ENCODE measurements at regions not wholly inside any gene's neighbourhood (a gene's known extent, or its start where the extent isn't known, plus 50 kb on each side); places are given as distances from the start of the nearest gene placed in this dataset.
"Not testable (repeated sequence)": the region's sequence is repeated elsewhere in the genome, so short reads cannot be mapped to it uniquely, and the experiment has no call there.

DNA sequence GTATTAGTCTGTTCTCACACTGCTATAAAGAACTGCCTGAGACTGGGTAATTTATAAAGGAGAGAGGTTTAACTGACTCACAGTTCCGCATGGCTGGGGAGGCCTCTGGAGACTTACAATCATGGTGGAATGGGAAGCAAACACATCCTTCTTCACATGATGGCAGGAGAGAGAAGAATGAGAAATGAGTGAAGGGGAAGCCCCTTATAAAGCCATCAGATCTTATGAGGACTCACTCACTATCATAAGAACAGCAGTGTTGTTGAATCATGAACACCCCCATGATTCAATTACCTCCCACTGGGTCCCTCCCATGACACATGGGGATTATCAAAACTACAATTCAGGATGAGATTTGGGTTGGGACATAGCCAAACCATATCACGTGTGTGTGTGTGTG lies 1764.4 kb upstream of the SEL1L start:
- H3K27ac ChIP-seq (ENCODE audit: insufficient read depth, low read depth, low read length); DNase-seq (ENCODE audit: low read depth, low spot score); BruUV-seq (replicated peaks); H3K4me1 ChIP-seq (ENCODE audit: control insufficient read depth, extremely low read depth, insufficient read depth, low read length); dilution Hi-C loops (cut with MboI; ENCODE audit: extremely low pct_ligation_motif_present, low sequenced_read_pairs); H3K27me3 ChIP-seq (ENCODE audit: control insufficient read depth in 2 of 2, insufficient read depth in 2 of 2, low read length in 2 of 2); intact Hi-C loops (cut with micrococcal nuclease); H4K20me1 ChIP-seq (replicated peaks; ENCODE audit: control insufficient read depth, extremely low read depth, insufficient read depth, low read length); H3K4me2 ChIP-seq (ENCODE audit: insufficient read depth, low read length); H3K79me2 ChIP-seq (ENCODE audit: control insufficient read depth, insufficient read depth, low read length); H3K4me3 ChIP-seq (replicated peaks in 1 of 3; ENCODE audit: insufficient read depth in 1 of 3, low read depth in 1 of 3, low read length in 3 of 3); POLR2A ChIA-PET; H2AFZ ChIP-seq (ENCODE audit: low read depth, low read length); H3K36me3 ChIP-seq (ENCODE audit: control insufficient read depth in 2 of 2, extremely low read depth in 1 of 2, insufficient read depth in 2 of 2, low read length in 2 of 2); FAIRE-seq; H3K9me3 ChIP-seq (replicated peaks; ENCODE audit: control insufficient read depth, insufficient read depth, low read length); CTCF ChIA-PET; H3K9me1 ChIP-seq (replicated peaks; ENCODE audit: control insufficient read depth, extremely low read depth, insufficient read depth, low read length); H3K9ac ChIP-seq (replicated peaks; ENCODE audit: extremely low read depth, insufficient read depth, low read length): not testable (repeated sequence)

DNA sequence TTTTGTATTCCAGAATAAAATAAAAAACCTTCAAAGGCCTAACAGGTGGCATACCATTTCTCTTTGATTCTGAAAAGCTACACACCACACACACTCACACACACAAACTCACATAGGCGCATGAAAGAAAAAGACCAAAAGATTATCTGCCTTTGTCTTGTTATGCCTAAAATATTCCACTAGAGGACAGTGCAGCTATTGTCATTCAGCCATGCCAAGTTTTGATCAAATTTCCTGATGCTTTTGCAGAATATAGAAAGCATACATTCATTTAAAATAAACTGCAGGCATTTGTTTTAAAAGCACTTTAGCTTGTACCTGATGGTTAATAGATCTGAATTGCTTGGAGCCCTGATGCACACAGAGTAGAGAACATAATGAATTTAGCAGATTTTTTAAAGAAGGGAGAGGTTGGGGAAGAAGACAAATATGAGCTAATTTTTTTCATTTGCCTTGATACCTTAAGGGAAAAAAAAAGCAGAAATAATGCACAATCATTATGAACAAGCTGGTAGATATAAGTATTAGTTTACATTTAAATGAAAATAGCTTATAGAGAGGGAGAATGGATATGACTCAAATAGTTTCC lies 1766.9 kb upstream of the SEL1L start:
- Histone ChIP-seq H3K27me3 (ENCODE audit: control insufficient read depth in 2 of 2, insufficient read depth in 2 of 2, low read length in 2 of 2) (no peaks in the 10 kb centered on the region), H3K9me1 (replicated peaks; ENCODE audit: control insufficient read depth, extremely low read depth, insufficient read depth, low read length) (no peaks in the 10 kb centered on the region), H3K9me3 (replicated peaks; ENCODE audit: control insufficient read depth, insufficient read depth, low read length) (no peaks in the 10 kb centered on the region), H3K79me2 (ENCODE audit: control insufficient read depth, insufficient read depth, low read length) (no peaks in the 10 kb centered on the region), H3K4me1 (ENCODE audit: control insufficient read depth, extremely low read depth, insufficient read depth, low read length) (no peaks in the 10 kb centered on the region), H3K4me3 (replicated peaks in 1 of 3; ENCODE audit: insufficient read depth in 1 of 3, low read depth in 1 of 3, low read length in 3 of 3) (no peak overlapping the region), H3K36me3 (ENCODE audit: control insufficient read depth in 2 of 2, extremely low read depth in 1 of 2, insufficient read depth in 2 of 2, low read length in 2 of 2) (no peaks in the 10 kb centered on the region), H2AFZ (ENCODE audit: low read depth, low read length) (no peak overlapping the region), H3K27ac (ENCODE audit: insufficient read depth, low read depth, low read length) (no peak overlapping the region), H4K20me1 (replicated peaks; ENCODE audit: control insufficient read depth, extremely low read depth, insufficient read depth, low read length) (no peaks in the 10 kb centered on the region), H3K4me2 (ENCODE audit: insufficient read depth, low read length) (no peak overlapping the region), H3K9ac (replicated peaks; ENCODE audit: extremely low read depth, insufficient read depth, low read length) (no peak overlapping the region)
- POLR2A ChIA-PET = no interaction called here
- FAIRE-seq = peak; percentile 94
- intact Hi-C loops (cut with micrococcal nuclease) = loop anchor here (10.0 kb wide), 1 partner anchor 1306 kb away; no protein-coding TSS in a partner anchor
- TF ChIP-seq GATA2 (IDR thresholded peaks at IDR 0.05; ENCODE audit: insufficient read depth, insufficient read length, low read depth, low read length) = no peak
- TF ChIP-seq POLR2A (IDR thresholded peaks at IDR 0.05; ENCODE audit: low read depth, low read length) = no peak
- no peak for TF ChIP-seq JUN (IDR thresholded peaks at IDR 0.05; ENCODE audit: borderline replicate concordance, insufficient read depth, insufficient read length, low read depth)
- TF ChIP-seq, protein P1, sequence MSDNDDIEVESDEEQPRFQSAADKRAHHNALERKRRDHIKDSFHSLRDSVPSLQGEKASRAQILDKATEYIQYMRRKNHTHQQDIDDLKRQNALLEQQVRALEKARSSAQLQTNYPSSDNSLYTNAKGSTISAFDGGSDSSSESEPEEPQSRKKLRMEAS (IDR thresholded peaks at IDR 0.05; ENCODE audit: insufficient read depth, insufficient read length) = no peak
- TF ChIP-seq EZH2 (IDR thresholded peaks at IDR 0.05; ENCODE audit: borderline replicate concordance, low read depth, low read length, severe bottlenecking) = no peak
- no peak for TF ChIP-seq POLR2AphosphoS5 (IDR thresholded peaks at IDR 0.05; ENCODE audit: insufficient read depth, low read depth, low read length)
- TF ChIP-seq, protein P2, sequence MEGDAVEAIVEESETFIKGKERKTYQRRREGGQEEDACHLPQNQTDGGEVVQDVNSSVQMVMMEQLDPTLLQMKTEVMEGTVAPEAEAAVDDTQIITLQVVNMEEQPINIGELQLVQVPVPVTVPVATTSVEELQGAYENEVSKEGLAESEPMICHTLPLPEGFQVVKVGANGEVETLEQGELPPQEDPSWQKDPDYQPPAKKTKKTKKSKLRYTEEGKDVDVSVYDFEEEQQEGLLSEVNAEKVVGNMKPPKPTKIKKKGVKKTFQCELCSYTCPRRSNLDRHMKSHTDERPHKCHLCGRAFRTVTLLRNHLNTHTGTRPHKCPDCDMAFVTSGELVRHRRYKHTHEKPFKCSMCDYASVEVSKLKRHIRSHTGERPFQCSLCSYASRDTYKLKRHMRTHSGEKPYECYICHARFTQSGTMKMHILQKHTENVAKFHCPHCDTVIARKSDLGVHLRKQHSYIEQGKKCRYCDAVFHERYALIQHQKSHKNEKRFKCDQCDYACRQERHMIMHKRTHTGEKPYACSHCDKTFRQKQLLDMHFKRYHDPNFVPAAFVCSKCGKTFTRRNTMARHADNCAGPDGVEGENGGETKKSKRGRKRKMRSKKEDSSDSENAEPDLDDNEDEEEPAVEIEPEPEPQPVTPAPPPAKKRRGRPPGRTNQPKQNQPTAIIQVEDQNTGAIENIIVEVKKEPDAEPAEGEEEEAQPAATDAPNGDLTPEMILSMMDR (IDR thresholded peaks at IDR 0.05; ENCODE audit: extremely low read depth in 1 of 2, insufficient read depth in 1 of 2, low read depth in 1 of 2, low read length in 2 of 2) = peak; percentile 62 to 68
- no TSS peak for BruUV-seq (replicated peaks)
- dilution Hi-C loops (cut with MboI; ENCODE audit: extremely low pct_ligation_motif_present, low sequenced_read_pairs) = no loop called here
- DNase-seq (ENCODE audit: low read depth, low spot score) = peak; percentile 49
- CTCF ChIA-PET = interaction anchor here (0.6 to 2.0 kb wide), 19 partner anchors 9 to 1321 kb away, joined by 3 to 10 read pairs (median 4); no protein-coding TSS in a partner anchor
